Stimulated activated CD8-positive, alpha-beta memory T cell treated with anti-CD3 and anti-CD28 coated beads, Interleukin-4, amount 100 ng/mL, for 48 hours (primary cell): ENCODE measurements at regions not wholly inside any gene's neighbourhood (a gene's known extent, or its start where the extent isn't known, plus 50 kb on each side); places are given as distances from the start of the nearest gene placed in this dataset.
"Not testable (repeated sequence)": the region's sequence is repeated elsewhere in the genome, so short reads cannot be mapped to it uniquely, and the experiment has no call there.

Experiments used
- DNase-seq: peaks from one replicate; pipeline ENCODE4 v3.0.0-alpha.2; 2020

DNA sequence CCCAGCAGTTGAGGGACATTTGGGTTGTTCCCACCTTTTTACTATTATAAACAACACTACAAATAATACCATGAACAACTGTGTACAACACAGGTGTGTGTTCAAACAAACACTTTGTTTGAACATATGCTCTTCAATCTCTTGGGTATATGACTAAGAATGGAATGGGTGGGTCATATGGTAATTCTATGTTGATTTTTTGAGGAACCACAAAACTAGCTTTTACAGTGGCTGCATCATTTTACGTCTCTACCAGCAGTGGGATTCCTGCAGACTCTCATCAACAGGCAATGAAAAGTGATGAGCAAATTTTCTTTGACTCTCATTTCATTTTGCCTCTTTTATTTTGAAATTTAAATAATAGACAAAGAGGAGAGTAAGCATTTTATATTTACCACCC is 116.9 kb upstream of the KLF14 start:
- DNase-seq: no peak

DNA sequence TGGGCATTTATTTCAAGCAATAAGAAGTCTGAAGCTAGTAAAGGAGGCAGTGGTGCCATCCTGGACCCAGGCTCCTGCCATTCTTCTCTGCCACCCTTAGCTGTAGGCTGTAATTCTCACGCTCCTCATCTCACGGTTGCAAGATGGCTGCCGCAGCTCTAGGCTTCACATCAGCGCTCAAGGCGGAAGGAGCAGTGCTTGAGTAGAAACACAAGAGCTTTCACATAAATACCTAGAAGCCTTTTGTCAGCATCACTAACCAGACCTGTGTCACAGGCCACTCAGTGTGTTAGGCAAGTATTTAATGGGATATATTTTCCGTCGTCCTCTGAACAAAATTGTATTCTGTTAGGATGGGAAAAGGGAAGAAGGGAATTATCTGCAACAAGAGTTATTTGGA is 118.9 kb upstream of the KLF14 start:
- DNase-seq: no peak

DNA sequence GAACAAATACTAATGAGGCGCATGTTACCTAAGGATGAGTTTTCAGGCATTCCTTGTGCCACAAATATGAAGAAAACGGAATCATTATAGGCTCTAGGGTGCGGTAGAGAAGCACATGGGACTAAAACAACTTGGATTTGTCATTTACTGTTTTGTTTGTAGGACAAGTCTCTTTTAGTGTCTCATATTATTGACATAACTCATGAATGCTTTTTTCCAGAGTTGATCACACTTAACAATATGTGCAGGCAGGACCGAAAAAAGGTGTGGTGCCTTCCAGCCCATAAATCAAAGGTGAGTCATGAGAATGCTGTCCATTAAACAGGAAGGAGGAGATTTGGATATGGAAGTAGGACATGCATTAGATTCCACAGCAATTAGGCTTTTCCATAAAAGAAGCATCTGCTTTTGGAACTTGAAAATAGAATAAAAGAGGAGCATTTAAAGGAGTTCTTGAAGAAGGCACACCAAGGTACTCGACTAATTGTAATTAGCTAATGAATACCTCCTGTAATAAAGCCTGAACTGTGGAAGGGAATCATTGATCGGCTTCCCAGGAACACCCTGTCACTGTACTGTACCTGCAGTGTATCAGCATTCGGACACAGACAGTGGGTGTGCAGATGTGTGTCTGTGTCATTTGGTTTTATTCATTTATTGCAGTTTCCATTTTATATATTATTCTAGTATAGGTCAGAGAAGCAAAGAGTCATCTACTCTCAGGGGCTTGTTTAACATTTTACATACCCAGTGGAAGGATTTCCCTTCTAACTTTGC is 119.7 kb upstream of the KLF14 start:
- no peak for DNase-seq

DNA sequence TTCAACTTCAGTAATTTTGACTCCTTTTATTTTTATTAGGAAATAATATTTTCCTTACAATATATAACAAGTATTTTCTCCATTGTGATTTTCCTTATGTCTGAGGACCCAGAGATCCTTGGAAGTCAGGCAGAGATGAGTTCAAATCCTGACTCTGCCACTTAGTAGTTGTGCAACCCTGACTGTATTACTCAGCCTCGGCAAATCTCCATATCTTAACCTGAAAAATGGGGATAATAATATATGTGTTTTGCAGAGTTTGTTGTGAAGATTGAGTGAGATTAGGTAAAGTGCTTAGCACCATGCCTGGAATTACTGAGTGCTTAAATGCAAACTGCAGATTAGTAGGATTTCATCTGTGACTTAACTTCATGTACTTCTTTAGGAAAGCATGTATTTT is 120.5 kb upstream of the KLF14 start:
- no peak for DNase-seq

DNA sequence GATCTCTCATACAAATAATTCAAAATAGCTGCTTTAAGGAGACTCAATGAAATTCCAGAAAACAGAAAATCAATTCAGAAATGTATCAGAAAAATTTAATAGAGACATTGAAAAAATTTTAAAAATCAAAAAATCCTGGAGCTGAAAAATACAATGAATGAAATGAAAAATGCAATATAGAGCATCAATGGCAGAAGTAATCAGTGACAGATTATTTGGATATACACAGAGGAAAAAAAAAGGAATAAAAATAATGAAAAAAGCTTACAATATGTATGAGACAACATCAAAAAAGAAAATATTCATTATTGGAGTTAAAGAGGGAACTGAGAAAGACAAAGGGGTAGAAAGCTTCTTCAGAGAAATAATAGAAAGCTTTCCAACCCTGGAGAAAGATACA is 122.9 kb upstream of the KLF14 start:
- no peak for DNase-seq

GRCh38 chr7:130860832-130861231 is 126.8 kb upstream of the KLF14 start:
- not testable (repeated sequence) for DNase-seq

DNA sequence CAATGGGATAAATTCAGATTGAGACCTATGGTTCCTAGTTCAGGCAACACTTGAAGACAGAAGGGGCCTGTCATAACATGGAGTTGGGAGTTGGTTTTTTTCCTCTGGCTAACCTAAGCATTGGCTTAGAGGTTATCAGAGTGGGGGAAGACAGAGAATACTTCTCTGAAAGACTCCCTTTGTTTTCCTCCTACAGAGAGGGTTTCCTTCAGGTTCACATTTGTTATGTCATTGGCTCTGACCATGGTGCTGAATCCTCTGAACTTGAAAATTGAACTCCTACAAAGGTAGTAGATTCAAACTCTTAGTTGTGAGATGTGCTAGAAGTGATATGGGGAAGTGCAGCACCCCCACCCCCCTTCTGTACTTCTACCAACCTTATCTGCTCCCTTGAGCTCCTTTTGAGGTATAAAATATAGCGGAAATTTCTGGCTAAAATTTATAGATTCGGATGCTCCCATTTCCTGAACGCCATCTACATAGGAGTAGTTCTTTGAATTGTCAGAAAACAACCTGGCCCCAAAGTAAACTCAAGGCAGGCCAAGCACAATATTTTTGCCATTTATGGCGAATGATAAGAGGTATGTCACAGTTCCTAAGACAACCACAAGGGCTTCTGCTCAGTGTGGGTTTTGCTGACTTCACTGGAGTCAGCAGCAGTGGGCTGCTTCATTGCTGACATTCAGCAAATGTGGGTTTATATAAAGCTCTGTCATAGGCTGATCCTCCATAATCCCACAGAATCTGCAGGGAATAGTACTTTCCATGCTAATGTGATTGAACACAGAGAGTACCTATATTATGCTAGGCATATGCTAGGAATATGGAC is 131.6 kb upstream of the KLF14 start:
- no peak for DNase-seq

DNA sequence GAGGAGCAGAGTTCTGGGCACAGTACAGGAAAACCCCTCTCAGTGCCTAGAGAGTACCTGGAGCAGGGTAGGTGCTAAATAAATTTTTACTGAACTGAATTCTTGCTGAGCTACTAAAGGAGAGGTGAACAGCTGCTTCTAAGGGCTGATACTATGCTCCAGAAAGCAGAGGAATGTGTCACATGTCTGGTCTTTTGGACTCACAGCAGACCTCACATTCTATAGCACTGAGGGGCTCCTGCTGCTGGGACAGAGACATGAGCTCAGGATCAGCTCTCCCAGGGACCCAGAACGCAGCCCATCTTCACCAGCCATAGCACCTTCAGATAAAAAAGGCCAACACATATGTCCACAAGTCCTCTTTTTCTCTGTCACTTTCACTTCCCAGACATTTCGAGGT is 133.0 kb upstream of the KLF14 start:
- DNase-seq: no peak

- DNase-seq: no peak
Observed at GRCh38 chr7:130867581-130868136, 133.7 kb upstream of the KLF14 start.

DNA sequence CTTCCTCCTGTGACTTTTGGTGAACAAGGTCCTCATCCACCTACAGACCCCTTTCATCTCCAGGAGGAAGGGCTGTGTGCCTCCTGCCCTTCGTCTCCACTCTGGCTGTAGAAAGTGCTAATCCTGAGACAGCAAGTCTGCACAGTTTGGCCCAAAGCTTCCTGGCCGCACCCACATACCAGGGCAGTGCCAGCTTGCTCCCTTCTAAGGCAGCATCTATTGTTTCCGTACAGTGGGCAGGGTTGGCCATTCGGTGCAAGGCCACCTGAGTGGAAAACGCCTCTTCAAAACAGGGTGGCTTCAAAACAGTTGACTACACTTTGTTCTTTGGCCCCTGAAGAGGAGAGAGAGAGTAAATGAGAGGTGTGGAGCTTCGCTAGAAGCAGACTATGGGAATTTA is 134.1 kb upstream of the KLF14 start:
- no peak for DNase-seq

DNA sequence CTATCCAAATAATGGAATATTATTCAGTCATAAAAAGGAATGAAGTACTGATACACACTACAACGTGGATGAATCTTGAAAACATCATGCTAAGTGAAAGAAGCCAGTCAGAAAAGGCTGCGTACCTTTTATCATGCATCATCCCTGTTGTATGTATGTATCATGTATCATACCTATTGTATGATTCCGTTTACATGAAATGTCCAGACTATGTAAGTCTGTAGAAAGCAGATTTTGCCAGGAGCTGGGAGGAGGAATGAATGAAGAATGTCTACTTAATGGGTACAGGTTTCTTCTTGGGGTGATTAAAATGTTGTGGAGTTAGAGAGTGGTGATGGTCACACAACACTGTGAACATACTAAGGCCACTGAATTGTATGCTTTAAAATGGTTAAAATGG is 135.9 kb upstream of the KLF14 start:
- DNase-seq: no peak

DNA sequence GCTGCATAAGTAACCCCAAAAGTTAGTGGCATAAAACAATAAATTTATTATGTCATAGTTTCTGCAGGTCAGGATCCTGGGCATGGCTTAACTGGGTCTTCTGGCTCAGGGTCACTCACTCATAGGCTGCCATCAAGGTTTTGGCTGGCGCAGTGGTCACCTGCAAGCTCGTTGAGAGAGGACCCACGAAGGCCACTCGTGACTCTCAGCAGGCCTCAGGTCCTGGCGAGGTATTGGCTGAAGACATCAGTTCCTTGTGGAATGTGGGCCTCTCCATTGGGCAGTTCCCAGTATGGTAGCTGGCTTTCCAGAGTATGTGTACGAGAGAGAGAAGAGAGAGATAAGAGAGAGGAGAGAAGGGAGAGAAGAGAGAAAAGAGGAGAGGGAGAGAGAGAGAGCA is 138.3 kb upstream of the KLF14 start:
- DNase-seq: peak; percentile 50

- DNase-seq: peak; percentile 62
Observed at GRCh38 chr7:130872756-130873448, 138.9 kb upstream of the KLF14 start.

DNA sequence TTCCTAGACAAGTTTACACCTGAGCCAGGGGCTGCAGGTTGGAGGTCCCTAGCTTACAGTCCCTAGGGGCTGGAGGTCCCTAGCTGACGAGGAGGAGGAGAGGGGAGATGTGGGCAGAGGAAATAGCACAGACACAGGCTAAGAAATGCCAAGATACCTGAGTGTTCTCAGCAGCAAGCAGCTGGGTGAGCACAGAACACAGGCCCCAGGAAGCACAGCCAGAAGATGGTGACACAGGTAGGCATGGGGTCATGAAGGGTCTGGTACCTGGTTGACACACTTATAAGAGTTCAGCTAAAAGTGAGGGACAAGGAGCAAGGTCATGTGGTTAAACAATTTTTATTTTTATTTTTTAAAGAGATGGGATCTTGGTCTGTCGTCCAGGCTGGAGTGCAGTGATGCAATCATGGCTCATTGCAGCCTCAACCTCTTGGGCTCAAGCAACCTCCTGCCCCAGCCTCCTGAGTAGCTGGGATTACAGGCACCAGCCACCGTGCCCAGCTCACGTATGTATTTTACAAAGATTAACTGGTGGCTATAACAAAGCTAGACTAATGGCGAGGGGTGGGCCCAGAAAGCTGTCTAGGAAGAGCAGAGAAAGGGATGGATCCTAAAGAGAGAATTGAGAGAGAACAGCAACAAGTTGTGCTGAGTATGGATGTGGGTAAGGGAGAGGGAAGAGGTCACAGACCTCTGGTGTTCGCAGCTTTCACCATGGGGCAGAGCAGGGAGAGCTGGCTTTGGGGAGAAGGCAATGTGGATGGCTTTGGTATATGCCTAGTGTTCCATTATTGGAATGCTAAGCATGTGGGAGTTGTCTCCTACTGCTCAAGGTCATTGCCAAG is 140.3 kb upstream of the KLF14 start:
- no peak for DNase-seq

- DNase-seq: peak; percentile 71
Observed at GRCh38 chr7:130875265-130875741, 141.3 kb upstream of the KLF14 start.

DNA sequence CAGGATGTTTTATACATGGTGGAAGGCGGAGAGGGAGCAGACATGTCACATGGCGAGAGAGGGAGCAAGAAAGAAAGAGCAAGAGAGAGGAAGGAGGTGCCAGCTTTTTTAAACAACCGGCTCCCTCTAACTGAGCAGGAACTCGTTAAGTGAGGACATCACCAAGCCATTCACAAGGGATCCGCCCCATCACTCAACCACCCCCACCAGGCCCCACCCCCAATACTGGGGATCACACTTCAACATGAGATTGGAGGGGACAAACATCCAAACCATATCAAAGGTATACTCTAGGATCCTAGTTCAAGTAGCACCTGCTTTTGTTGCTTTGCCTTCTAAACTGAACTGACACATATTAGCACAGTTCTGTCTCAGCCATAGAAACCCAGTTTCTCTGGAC is 141.9 kb upstream of the KLF14 start:
- DNase-seq: no peak

GRCh38 chr7:130877236-130877990 is 143.4 kb upstream of the KLF14 start:
- no peak for DNase-seq

- no peak for DNase-seq
Observed at GRCh38 chr7:130877991-130878305, 143.9 kb upstream of the KLF14 start.

- DNase-seq: no peak
Observed at GRCh38 chr7:130878785-130879184, 144.8 kb upstream of the KLF14 start.

- no peak for DNase-seq
Observed at GRCh38 chr7:130879191-130879590, 145.2 kb upstream of the KLF14 start.

DNA sequence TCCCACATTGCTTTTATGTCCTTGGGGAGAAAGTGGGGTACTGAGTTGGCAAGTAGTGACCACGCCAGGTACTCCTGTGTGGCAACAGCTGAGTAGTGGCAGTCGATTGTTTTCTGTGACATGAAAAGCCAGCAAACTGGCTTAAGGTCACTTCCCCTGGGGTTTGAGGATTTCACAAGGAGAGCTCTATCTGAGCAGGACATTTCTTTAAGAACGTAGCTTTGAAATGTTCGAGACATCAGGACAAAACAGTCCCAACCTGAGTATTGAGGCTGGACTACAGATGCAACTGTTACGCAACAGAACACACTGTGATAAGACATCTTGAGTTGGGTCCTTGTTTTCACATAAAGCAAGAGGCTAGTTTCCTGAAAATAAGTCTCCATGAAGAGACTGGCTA is 146.7 kb upstream of the KLF14 start:
- no peak for DNase-seq
